ENCODE measurements at regions not wholly inside any gene's neighbourhood (a gene's known extent, or its start where the extent isn't known, plus 50 kb on each side); places are given as distances from the start of the nearest gene placed in this dataset.

DNA sequence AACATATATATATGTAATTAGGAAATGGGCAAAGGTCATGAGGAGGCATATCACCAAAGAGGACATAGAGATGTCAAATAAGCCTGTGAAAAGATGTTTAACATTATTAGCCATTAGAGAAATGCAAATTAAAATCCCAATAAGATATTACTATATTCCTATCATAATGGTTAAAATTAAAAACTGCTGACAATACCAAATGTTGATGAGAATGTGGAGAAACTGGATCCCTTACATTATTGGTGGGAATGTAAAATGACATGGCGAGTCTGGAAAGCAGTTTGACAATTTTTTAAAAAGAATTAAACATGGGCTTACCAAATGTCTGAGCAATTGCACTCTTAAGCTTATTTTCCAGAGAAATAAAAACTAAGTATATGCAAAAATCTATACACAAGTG is 1821.6 kb upstream of the C9orf72 start:
- H3K27ac Mint-ChIP-seq = no peak overlapping the region
- Histone ChIP-seq H3K4me2 (no peak overlapping the region), H4K20me1 (ENCODE audit: low read depth) (no peaks in the 10 kb centered on the region), H3K4me3 (no peak overlapping the region), H3K27me3 (no peaks in the 10 kb centered on the region), H3K4me1 (peaks cover 2% of the 10 kb centered on the region), H3F3A (ENCODE audit: low read depth) (no peaks in the 10 kb centered on the region), H3K36me3 (no peaks in the 10 kb centered on the region), H3K27ac (no peak overlapping the region), H3K9me3 (ENCODE audit: low read depth) (no peaks in the 10 kb centered on the region), H3K79me2 (ENCODE audit: low read depth) (no peaks in the 10 kb centered on the region), H2AFZ (replicated peaks) (no peak overlapping the region), H3K9ac (no peak overlapping the region)
- H3K9me3 Mint-ChIP-seq = no peaks in the 10 kb centered on the region
- H3K27me3 Mint-ChIP-seq (ENCODE audit: insufficient read depth, low read depth) = no peaks in the 10 kb centered on the region
- no peak for DNase-seq (ENCODE audit: low spot score)
- no peaks in the 10 kb centered on the region for H3K4me1 Mint-ChIP-seq
- H3K4me3 Mint-ChIP-seq = no peak overlapping the region
- TF ChIP-seq EZH2phosphoT487 (IDR thresholded peaks at IDR 0.05) = no peak
- TF ChIP-seq EZH2 (IDR thresholded peaks at IDR 0.05) = no peak
- TF ChIP-seq, protein P1, sequence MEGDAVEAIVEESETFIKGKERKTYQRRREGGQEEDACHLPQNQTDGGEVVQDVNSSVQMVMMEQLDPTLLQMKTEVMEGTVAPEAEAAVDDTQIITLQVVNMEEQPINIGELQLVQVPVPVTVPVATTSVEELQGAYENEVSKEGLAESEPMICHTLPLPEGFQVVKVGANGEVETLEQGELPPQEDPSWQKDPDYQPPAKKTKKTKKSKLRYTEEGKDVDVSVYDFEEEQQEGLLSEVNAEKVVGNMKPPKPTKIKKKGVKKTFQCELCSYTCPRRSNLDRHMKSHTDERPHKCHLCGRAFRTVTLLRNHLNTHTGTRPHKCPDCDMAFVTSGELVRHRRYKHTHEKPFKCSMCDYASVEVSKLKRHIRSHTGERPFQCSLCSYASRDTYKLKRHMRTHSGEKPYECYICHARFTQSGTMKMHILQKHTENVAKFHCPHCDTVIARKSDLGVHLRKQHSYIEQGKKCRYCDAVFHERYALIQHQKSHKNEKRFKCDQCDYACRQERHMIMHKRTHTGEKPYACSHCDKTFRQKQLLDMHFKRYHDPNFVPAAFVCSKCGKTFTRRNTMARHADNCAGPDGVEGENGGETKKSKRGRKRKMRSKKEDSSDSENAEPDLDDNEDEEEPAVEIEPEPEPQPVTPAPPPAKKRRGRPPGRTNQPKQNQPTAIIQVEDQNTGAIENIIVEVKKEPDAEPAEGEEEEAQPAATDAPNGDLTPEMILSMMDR (IDR thresholded peaks at IDR 0.05) = no peak
- no peaks in the 10 kb centered on the region for H3K36me3 Mint-ChIP-seq

DNA sequence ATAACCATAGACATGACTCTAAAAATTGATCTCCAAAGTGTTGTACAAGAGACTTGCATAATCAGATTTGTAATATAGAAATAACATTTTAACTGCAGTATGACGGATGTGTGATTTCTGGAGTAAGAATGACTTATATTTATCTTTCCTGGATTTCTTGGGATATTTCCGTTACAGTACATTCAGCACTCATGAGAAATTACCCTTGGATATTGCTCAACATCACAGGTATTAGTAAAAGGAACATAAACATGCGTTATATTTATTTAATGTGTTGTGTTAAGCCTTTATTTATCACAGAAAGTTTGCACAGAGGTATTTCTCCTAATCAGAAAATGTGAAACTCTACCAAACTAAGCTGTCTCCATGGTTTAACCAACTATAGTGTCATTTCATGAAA is 1823.9 kb upstream of the C9orf72 start:
- Histone ChIP-seq H3K4me3 (no peak overlapping the region), H3K4me1 (no peaks in the 10 kb centered on the region), H2AFZ (replicated peaks) (no peak overlapping the region), H4K20me1 (ENCODE audit: low read depth) (no peaks in the 10 kb centered on the region), H3K36me3 (no peaks in the 10 kb centered on the region), H3K27me3 (no peaks in the 10 kb centered on the region), H3K4me2 (no peak overlapping the region), H3K27ac (no peak overlapping the region), H3K9me3 (ENCODE audit: low read depth) (no peaks in the 10 kb centered on the region), H3K79me2 (ENCODE audit: low read depth) (no peaks in the 10 kb centered on the region), H3K9ac (no peak overlapping the region), H3F3A (ENCODE audit: low read depth) (no peaks in the 10 kb centered on the region)
- Mint-ChIP-seq H3K27ac (no peak overlapping the region), H3K4me1 (no peaks in the 10 kb centered on the region), H3K4me3 (no peak overlapping the region), H3K27me3 (ENCODE audit: insufficient read depth, low read depth) (no peaks in the 10 kb centered on the region), H3K36me3 (no peaks in the 10 kb centered on the region), H3K9me3 (no peaks in the 10 kb centered on the region)
- no peak for TF ChIP-seq EZH2phosphoT487 (IDR thresholded peaks at IDR 0.05)
- TF ChIP-seq, protein P1 (IDR thresholded peaks at IDR 0.05) = no peak
- TF ChIP-seq EZH2 (IDR thresholded peaks at IDR 0.05) = no peak
- DNase-seq (ENCODE audit: low spot score) = no peak

DNA sequence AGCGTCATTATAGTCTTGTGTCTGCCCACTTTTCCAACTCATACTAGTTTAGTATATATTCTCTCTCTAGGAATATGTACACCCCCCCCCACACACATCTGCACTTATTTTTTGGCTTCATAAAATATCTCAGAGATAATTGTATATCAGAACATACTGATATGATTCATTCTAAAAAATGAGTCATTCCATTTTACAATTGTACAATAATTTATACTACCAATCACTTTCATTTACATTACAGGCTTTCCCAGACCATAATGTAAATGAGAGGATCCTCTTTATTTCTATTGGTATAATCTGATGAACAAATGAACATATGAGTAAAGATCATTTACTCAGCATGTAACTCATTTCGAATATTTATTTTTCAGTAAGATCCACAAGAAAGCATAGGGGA is 1842.9 kb upstream of the C9orf72 start:
- Histone ChIP-seq H2AFZ (replicated peaks) (no peak overlapping the region), H3K79me2 (ENCODE audit: low read depth) (no peaks in the 10 kb centered on the region), H3K9me3 (ENCODE audit: low read depth) (no peaks in the 10 kb centered on the region), H3K27ac (no peak overlapping the region), H3K36me3 (no peaks in the 10 kb centered on the region), H4K20me1 (ENCODE audit: low read depth) (no peaks in the 10 kb centered on the region), H3K27me3 (no peaks in the 10 kb centered on the region), H3F3A (ENCODE audit: low read depth) (no peaks in the 10 kb centered on the region), H3K9ac (no peak overlapping the region), H3K4me1 (no peaks in the 10 kb centered on the region), H3K4me2 (no peak overlapping the region), H3K4me3 (no peak overlapping the region)
- DNase-seq (ENCODE audit: low spot score) = no peak
- Mint-ChIP-seq H3K9me3 (no peaks in the 10 kb centered on the region), H3K36me3 (no peaks in the 10 kb centered on the region), H3K4me1 (peaks cover 4% of the 10 kb centered on the region), H3K4me3 (no peak overlapping the region), H3K27me3 (ENCODE audit: insufficient read depth, low read depth) (no peaks in the 10 kb centered on the region), H3K27ac (no peak overlapping the region)
- no peak for TF ChIP-seq EZH2phosphoT487 (IDR thresholded peaks at IDR 0.05)
- no peak for TF ChIP-seq EZH2 (IDR thresholded peaks at IDR 0.05)
- TF ChIP-seq, protein P1 (IDR thresholded peaks at IDR 0.05) = no peak

DNA sequence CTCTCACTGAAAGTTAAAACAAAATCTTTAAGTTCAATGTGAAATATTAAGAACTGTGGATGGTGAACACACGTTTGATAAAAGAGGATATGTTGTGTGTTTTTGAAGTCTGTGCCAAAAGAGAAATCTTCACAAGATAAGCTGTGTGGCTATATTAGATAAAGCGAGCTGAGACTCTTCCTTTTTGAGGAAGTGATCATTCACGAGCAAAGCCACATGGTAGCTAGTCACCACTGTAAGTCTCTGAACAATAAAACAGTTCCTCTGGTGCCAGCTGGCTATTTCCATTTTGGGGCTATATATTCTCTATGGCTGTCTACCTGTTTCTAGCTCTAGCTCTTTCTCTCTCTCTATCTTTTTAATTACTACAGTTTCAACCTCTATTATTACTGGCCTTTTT is 1849.2 kb upstream of the C9orf72 start:
- Histone ChIP-seq H3K4me2 (no peak overlapping the region), H2AFZ (replicated peaks) (no peak overlapping the region), H3K9ac (no peak overlapping the region), H3K79me2 (ENCODE audit: low read depth) (no peaks in the 10 kb centered on the region), H3K27me3 (no peaks in the 10 kb centered on the region), H3K4me1 (no peaks in the 10 kb centered on the region), H3F3A (ENCODE audit: low read depth) (no peaks in the 10 kb centered on the region), H3K36me3 (no peaks in the 10 kb centered on the region), H3K9me3 (ENCODE audit: low read depth) (no peaks in the 10 kb centered on the region), H3K4me3 (no peak overlapping the region), H4K20me1 (ENCODE audit: low read depth) (no peaks in the 10 kb centered on the region), H3K27ac (no peak overlapping the region)
- Mint-ChIP-seq H3K4me3 (no peak overlapping the region), H3K27ac (no peak overlapping the region), H3K27me3 (ENCODE audit: insufficient read depth, low read depth) (no peaks in the 10 kb centered on the region), H3K9me3 (no peaks in the 10 kb centered on the region), H3K36me3 (no peaks in the 10 kb centered on the region), H3K4me1 (no peaks in the 10 kb centered on the region)
- no peak for DNase-seq (ENCODE audit: low spot score)
- TF ChIP-seq EZH2phosphoT487 (IDR thresholded peaks at IDR 0.05) (no peak), EZH2 (IDR thresholded peaks at IDR 0.05) (no peak)
- TF ChIP-seq, protein P1 (IDR thresholded peaks at IDR 0.05) = no peak

All from neural progenitor cell (in vitro differentiated cells).